Adrenal gland (tissue), 9 donors: ENCODE measurements at regions not wholly inside any gene's neighbourhood (a gene's known extent, or its start where the extent isn't known, plus 50 kb on each side); places are given as distances from the start of the nearest gene placed in this dataset.
A peak's percentile ranks its signal among the peaks of the same experiment; 100 is the strongest.

Experiments
- DNase-seq, 7 donors: peaks; one replicate each; pipeline ENCODE4 v3.0.0-alpha.2; 2019 to 2020
- H3K27ac ChIP-seq, 5 donors: fragments of 200-600 bp; sonication (generic) in 4 of 5; 1 replicate in 3 of 5; 2 replicates in 2 of 5; pipeline versions ENCODE4 v1.5.1 to v1.8.0; 2016 to 2020; ENCODE audit warnings: mild to moderate bottlenecking in 1 of 5
- H3K27me3 ChIP-seq: fragments of 200-600 bp; 2 replicates; pipeline ENCODE4 v1.8.0; 2021
- H3K36me3 ChIP-seq, 2 donors: fragments of 200-600 bp; replicated peaks in 1 of 2; 1 replicate in 1 of 2; 2 replicates in 1 of 2; pipeline versions ENCODE4 v1.5.1 to v1.8.0; 2018 to 2022
- H3K4me1 ChIP-seq, 2 donors: fragments of 200-600 bp; replicated peaks in 1 of 2; 1 replicate in 1 of 2; 2 replicates in 1 of 2; pipeline versions ENCODE4 v1.5.1 to v1.8.0; 2018 to 2021
- H3K4me3 ChIP-seq, 4 donors: fragments of 200-600 bp; sonication (generic) in 3 of 4; one replicate each; pipeline ENCODE4 v1.5.1; 2016 to 2018
- H3K9me3 ChIP-seq, 3 donors: fragments of 200-600 bp; sonication (generic) in 1 of 3; replicated peaks in 1 of 3; 1 replicate in 2 of 3; 2 replicates in 1 of 3; pipeline versions ENCODE4 v1.5.1 to v1.8.0; 2016 to 2021
- POLR2A ChIP-seq, 2 donors: fragments of 450-650 bp; IDR thresholded peaks; one replicate each; pipeline ENCODE4 v1.6.1; 2017; ENCODE audit warnings: antibody characterized with exemption in 2 of 2, mild to moderate bottlenecking in 2 of 2, moderate library complexity in 1 of 2
- WGBS, 4 donors: extraction: QIAGEN DNeasy Blood & Tissue Kit in 2 of 4; methylation state at CpG; one replicate each; pipeline versions ENCODE4 v1.1.5 to v1.1.7; 2013 to 2017; 5-methylcytosine and 5-hydroxymethylcytosine counted together
- intact Hi-C, 2 donors: fragments of 100-400 bp; cut with DNase I; formaldehyde crosslinking; loops; one replicate each; pipeline versions ENCODE4 v1.14.1 to v1.15.0; 2022 to 2023
- TF ChIP-seq, protein P1 (sequence below), 6 experiments: fragments of 450-650 bp in 4 of 6; fragments of 200-600 bp in 2 of 6; sonication (generic) in 1 of 6; IDR thresholded peaks; 1 replicate in 5 of 6; 2 replicates in 1 of 6; pipeline versions ENCODE4 v1.5.1 to v1.8.0; 2016 to 2021; ENCODE audit warnings: antibody characterized with exemption in 6 of 6, mild to moderate bottlenecking in 2 of 6, moderate library complexity in 1 of 6
- donor health status: healthy with polysubstance abuse.
- donor health status: Bipolar disorder and iron deficiency.
- donor health status: DM: yes; HTN: yes; CAD: no.
- donor health status: DM: no; HTN: no; CAD: no.
- donor health status: DM: no; HTN: no; CAD: no.

DNA sequence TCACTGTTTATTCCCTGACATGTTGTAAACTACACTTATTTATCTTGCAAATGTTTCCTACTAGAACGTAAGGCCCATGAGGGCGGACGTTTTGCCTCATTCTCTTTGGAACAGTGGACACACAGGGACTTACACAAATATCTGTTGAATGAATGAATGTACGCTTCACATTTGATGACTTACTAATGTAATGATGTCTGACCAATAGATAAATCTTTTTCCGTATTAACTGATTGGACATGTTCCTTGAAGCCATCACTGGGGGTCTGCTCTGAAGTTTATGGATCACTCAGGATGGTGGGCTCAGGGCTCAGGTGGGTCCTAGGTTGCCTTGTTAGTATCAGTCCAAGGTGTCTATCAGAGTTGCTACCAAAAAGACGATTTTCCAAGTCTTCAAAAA is 763.2 kb upstream of the TPTE start:
- Histone ChIP-seq H3K27me3 (no peaks in the 10 kb centered on the region), H3K9me3 (no peaks in the 10 kb centered on the region), H3K36me3 (no peaks in the 10 kb centered on the region), H3K27ac (no peak overlapping the region), H3K4me1 (no peaks in the 10 kb centered on the region), H3K4me3 (no peak overlapping the region)
- 51 to 54% (median 52%) methylated on average over 6 of the region's 6 CpGs for WGBS, 4 donors
- TF ChIP-seq POLR2A (IDR thresholded peaks at IDR 0.05): no peak
- TF ChIP-seq, protein P1, sequence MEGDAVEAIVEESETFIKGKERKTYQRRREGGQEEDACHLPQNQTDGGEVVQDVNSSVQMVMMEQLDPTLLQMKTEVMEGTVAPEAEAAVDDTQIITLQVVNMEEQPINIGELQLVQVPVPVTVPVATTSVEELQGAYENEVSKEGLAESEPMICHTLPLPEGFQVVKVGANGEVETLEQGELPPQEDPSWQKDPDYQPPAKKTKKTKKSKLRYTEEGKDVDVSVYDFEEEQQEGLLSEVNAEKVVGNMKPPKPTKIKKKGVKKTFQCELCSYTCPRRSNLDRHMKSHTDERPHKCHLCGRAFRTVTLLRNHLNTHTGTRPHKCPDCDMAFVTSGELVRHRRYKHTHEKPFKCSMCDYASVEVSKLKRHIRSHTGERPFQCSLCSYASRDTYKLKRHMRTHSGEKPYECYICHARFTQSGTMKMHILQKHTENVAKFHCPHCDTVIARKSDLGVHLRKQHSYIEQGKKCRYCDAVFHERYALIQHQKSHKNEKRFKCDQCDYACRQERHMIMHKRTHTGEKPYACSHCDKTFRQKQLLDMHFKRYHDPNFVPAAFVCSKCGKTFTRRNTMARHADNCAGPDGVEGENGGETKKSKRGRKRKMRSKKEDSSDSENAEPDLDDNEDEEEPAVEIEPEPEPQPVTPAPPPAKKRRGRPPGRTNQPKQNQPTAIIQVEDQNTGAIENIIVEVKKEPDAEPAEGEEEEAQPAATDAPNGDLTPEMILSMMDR (IDR thresholded peaks at IDR 0.05): no peak
- no peak for DNase-seq
- intact Hi-C loops: no loop called here

GRCh38 chr21:9758888-9759287 is 762.5 kb upstream of the TPTE start:
- DNase-seq: peak in 1 of 7 donors; percentile 18
- Histone ChIP-seq H3K36me3 (no peaks in the 10 kb centered on the region), H3K9me3 (no peaks in the 10 kb centered on the region), H3K27ac (no peak overlapping the region), H3K4me3 (no peak overlapping the region), H3K4me1 (no peaks in the 10 kb centered on the region), H3K27me3 (no peaks in the 10 kb centered on the region)
- TF ChIP-seq POLR2A (IDR thresholded peaks at IDR 0.05): no peak
- TF ChIP-seq, protein P1 (IDR thresholded peaks at IDR 0.05): no peak
- WGBS, 4 donors: 58 to 70% (median 60%) methylated on average over 6 of the region's 6 CpGs
- intact Hi-C loops: no loop called here

GRCh38 chr21:9759972-9760371 is 761.4 kb upstream of the TPTE start:
- H3K4me3 ChIP-seq: no peak overlapping the region
- H3K4me1 ChIP-seq: no peaks in the 10 kb centered on the region
- peak in 1 of 7 donors; percentile 11 for DNase-seq
- no peaks in the 10 kb centered on the region for H3K36me3 ChIP-seq
- WGBS, 4 donors: 65 to 75% (median 71%) methylated on average over 9 of the region's 9 CpGs
- intact Hi-C loops: no loop called here
- H3K27me3 ChIP-seq: no peaks in the 10 kb centered on the region
- H3K27ac ChIP-seq: no peak overlapping the region
- TF ChIP-seq, protein P1 (IDR thresholded peaks at IDR 0.05): no peak
- TF ChIP-seq POLR2A (IDR thresholded peaks at IDR 0.05): no peak
- no peaks in the 10 kb centered on the region for H3K9me3 ChIP-seq

GRCh38 chr21:9760398-9761074 is 760.8 kb upstream of the TPTE start:
- no peaks in the 10 kb centered on the region for H3K9me3 ChIP-seq
- intact Hi-C loops: no loop called here
- DNase-seq: no peak
- no peak overlapping the region for H3K27ac ChIP-seq
- no peak overlapping the region for H3K4me3 ChIP-seq
- 46 to 56% (median 48%) methylated on average over 5 of the region's 5 CpGs for WGBS, 4 donors
- H3K36me3 ChIP-seq: no peaks in the 10 kb centered on the region
- H3K4me1 ChIP-seq: no peaks in the 10 kb centered on the region
- H3K27me3 ChIP-seq: no peaks in the 10 kb centered on the region
- TF ChIP-seq, protein P1 (IDR thresholded peaks at IDR 0.05): no peak
- no peak for TF ChIP-seq POLR2A (IDR thresholded peaks at IDR 0.05)
